A673 (cell line): ENCODE measurements at regions not wholly inside any gene's neighbourhood (a gene's known extent, or its start where the extent isn't known, plus 50 kb on each side); places are given as distances from the start of the nearest gene placed in this dataset.

Source experiments
- EZH2 ChIP-seq: fragments of 200-600 bp; sonication (generic); IDR thresholded peaks from 2 replicates; pipeline ENCODE4 v1.6.1; 2017; ENCODE audit warnings: borderline replicate concordance, low read depth, mild to moderate bottlenecking, mixed read lengths, antibody characterized with exemption, low read length; ENCODE audit not compliant: poor library complexity, severe bottlenecking
- TF ChIP-seq, protein P1 (sequence below): fragments of 300-800, 200-600 bp; sonication (generic); conservative IDR thresholded peaks from 2 replicates; pipeline ENCODE4 v1.5.1; 2017; ENCODE audit warnings: low read depth, mild to moderate bottlenecking, antibody characterized with exemption, low read length, moderate library complexity, mixed read lengths

DNA sequence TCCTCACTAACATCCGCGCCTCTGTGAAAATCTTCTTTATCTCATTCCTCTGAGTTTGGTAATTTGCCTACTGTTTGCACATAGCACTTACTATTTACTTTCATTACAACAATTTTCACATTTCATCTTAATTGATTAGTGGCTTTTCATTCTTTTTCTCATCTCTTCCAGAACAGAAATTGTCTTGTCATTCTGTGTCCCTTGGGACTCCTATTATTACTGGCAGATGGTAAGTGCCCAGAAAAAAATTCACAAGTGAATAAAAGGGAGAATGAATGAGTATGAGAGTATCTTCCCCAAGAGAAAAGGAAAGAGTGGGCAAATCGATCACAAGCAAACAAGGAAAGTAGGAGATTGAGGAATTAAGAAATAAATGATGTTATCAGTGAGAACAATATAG, 876.1 kb downstream of the TLE4 start:
- TF ChIP-seq, protein P1, sequence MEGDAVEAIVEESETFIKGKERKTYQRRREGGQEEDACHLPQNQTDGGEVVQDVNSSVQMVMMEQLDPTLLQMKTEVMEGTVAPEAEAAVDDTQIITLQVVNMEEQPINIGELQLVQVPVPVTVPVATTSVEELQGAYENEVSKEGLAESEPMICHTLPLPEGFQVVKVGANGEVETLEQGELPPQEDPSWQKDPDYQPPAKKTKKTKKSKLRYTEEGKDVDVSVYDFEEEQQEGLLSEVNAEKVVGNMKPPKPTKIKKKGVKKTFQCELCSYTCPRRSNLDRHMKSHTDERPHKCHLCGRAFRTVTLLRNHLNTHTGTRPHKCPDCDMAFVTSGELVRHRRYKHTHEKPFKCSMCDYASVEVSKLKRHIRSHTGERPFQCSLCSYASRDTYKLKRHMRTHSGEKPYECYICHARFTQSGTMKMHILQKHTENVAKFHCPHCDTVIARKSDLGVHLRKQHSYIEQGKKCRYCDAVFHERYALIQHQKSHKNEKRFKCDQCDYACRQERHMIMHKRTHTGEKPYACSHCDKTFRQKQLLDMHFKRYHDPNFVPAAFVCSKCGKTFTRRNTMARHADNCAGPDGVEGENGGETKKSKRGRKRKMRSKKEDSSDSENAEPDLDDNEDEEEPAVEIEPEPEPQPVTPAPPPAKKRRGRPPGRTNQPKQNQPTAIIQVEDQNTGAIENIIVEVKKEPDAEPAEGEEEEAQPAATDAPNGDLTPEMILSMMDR, result no peak
- TF ChIP-seq EZH2, result no peak
